HG02642 (cell line): ENCODE measurements at regions not wholly inside any gene's neighbourhood (a gene's known extent, or its start where the extent isn't known, plus 50 kb on each side); places are given as distances from the start of the nearest gene placed in this dataset.
"Not testable (repeated sequence)": the region's sequence is repeated elsewhere in the genome, so short reads cannot be mapped to it uniquely, and the experiment has no call there.

ENCODE experiments used
- ATAC-seq: cut with Tn5 transposase; IDR thresholded peaks from one replicate; pipeline ENCODE4 v1.9.1; 2021; ENCODE audit warnings: mild to moderate bottlenecking; ENCODE audit not compliant: unreplicated experiment, poor library complexity

GRCh38 chr14:81584495-81584894 is 50.8 kb upstream of the SEL1L start:
- ATAC-seq: no peak

GRCh38 chr14:81589381-81590065 is 55.9 kb upstream of the SEL1L start:
- no peak for ATAC-seq

DNA sequence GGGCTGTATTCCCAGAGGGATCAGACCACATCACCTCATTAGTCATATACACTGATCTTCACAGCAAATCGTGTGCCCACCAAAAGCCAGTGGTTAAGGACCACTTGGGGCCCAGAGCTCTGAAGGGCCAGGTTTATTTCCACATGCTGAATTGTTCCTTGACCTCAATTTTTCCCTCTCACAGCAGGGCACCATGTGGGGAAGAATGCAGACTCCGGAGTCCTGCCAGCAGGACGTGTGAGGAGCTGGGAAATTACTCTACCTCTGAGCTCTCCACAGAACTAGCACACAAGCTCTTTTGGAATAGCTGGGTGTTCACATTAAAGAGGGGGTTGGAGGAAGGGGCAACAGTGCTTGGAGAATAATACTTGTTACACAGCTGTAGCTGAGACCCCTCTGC is 57.6 kb upstream of the SEL1L start:
- no peak for ATAC-seq

- no peak for ATAC-seq
Observed at GRCh38 chr14:81594012-81594411, 60.4 kb upstream of the SEL1L start.

- no peak for ATAC-seq
Observed at GRCh38 chr14:81605660-81606059, 72.0 kb upstream of the SEL1L start.

DNA sequence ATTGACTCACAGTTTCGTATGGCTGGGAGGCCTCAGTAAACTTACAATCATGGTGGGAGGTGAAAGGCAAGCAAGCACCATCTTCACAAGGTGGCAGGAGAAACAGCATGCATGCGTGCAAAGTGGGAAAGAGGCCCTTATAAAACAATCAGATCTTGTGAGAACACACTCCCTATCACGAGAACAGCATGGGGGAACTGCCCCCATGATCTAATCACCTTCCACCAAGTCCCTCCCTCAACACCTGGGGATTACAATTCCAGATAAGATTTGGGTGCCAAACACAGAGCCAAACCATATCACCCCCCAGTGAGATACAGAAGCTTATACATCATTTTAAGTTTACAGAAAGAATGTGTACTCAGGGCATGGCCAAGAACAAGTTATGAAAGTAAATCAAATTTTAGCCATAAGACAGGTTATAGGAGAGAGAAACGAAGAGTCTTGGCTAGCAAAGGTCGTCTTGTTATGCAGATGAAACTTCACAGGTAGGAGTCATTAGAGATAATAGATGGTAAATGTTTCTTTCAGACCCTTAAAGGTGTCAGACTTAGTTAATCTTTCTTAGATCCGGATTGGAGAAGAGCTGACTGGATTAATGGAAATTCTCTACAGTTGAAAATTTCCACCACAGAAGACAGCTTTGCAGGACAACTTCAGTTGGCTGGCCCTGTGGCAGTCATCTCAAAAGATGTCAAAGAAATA is 79.8 kb upstream of the SEL1L start:
- ATAC-seq: no peak

GRCh38 chr14:81614302-81614701 is 80.6 kb upstream of the SEL1L start:
- ATAC-seq: not testable (repeated sequence)

GRCh38 chr14:81618695-81619094 is 85.0 kb upstream of the SEL1L start:
- no peak for ATAC-seq

DNA sequence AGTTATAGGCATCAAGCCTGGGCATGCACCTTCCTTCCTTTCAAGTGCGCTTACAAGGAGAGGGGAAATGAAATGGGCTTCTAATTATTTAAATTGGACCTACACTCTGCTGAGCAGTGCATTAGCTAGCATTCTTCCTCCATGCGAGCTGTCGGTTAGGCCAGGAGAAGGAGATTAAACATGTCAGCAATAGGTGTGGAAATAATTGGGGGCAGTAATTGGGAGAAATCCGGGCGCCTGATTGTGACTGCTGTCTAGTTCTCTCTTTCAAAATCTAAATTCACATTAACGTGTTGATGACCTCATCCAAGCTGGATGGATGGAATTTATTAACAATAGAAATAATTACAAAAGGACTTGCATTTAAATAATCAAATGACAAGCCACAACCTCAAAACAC is 86.2 kb upstream of the SEL1L start:
- ATAC-seq: no peak

DNA sequence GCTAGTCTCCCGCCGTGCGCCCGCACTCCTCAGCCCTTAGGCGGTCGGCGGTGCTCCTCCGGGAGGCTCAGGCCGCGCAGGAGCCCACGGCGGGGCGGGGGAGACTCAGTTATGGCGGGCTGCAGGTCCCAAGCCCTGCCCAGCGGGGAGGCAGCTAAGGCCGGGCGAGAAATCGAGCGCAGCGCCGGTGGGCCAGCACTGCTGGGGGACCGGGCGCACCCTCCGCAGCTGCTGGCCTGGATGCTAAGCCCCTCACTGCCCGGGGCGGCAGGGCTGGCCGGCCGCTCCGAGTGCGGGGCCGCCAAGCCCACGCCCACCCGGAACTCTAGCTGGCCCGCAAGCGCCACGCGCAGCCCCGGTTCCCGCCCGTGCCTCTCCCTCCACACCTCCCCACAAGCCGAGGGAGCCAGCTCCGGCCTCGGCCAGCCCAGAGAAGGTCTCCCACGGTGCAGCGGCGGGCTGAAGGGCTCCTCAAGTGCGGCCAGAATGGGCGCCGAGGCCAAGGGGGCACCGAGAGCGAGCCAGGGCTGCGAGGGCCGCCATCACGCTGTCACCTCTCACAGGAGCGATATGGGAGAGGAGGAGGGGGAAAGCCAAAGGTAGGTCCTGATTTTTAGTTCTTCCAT is 90.2 kb upstream of the SEL1L start:
- ATAC-seq: not testable (repeated sequence)

GRCh38 chr14:81625343-81625742 is 91.7 kb upstream of the SEL1L start:
- no peak for ATAC-seq

DNA sequence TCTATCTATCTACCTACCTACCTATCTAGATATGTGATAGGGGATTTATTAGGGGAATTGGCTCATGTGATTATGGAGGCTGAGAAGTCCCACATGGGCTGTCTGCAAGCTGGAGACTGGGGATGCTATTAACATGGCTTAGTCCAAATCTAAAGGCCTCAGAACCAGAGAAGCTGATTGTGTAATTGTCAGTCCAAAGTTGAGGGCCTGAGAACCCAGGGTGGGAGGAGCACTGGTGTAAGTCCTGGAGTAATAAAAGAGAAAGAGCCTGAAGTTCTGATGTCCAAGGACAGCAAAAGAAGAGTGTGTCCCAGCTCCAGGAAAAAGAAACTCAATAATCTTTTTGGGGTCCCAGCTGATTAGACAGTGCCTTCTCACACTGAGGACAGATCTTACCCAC is 98.5 kb upstream of the SEL1L start:
- ATAC-seq: no peak

- ATAC-seq: no peak
Observed at GRCh38 chr14:81633496-81633895, 99.8 kb upstream of the SEL1L start.

DNA sequence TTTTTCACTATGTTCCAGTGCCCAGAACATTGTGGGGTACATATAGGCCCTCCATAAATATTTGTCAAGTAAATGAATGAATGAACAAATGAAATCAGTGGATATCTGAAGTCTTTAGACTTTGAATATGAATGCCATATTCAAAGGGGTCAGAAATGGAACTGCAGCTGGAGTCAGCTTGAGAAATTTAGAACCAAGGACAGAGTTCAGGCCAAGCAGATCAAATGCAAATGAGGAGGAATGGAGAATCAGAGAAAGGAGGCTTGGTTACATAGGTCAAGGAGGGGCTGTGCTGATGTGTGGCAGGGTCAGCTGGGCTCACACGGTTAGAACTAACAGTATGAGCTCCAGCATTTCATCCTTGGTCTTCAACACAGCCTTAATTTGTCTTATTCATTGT is 104.0 kb upstream of the SEL1L start:
- no peak for ATAC-seq

DNA sequence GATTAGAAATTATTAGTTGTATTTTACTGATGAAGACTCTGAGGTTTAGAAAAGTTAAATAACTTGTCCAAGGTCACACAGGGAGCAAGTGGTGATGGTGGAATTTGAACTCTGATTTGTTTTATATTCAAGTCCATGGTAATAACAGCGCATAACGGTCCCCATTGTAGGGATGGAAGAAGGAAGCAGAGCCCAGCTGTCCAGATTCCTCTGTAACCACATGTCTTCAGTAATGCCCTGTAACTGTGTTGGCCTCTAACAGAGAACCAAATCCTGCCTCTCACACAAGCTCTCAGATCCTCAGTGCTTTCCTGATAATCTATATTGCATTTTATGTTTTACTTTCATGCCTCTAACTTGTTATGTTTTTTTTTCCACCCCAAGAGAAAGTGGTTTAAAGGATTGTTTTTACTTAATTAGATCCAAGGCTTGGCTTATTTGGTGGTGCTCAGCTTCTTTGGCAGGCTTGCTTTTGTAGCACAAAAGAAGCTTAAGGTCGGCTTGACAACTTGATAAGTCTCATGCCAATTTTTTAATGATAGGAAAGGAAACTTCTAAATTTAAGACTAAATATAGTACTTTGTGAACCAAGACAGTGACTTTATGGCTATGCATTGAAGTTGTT is 105.1 kb upstream of the SEL1L start:
- ATAC-seq: no peak

GRCh38 chr14:81653626-81654025 is 120.0 kb upstream of the SEL1L start:
- no peak for ATAC-seq

DNA sequence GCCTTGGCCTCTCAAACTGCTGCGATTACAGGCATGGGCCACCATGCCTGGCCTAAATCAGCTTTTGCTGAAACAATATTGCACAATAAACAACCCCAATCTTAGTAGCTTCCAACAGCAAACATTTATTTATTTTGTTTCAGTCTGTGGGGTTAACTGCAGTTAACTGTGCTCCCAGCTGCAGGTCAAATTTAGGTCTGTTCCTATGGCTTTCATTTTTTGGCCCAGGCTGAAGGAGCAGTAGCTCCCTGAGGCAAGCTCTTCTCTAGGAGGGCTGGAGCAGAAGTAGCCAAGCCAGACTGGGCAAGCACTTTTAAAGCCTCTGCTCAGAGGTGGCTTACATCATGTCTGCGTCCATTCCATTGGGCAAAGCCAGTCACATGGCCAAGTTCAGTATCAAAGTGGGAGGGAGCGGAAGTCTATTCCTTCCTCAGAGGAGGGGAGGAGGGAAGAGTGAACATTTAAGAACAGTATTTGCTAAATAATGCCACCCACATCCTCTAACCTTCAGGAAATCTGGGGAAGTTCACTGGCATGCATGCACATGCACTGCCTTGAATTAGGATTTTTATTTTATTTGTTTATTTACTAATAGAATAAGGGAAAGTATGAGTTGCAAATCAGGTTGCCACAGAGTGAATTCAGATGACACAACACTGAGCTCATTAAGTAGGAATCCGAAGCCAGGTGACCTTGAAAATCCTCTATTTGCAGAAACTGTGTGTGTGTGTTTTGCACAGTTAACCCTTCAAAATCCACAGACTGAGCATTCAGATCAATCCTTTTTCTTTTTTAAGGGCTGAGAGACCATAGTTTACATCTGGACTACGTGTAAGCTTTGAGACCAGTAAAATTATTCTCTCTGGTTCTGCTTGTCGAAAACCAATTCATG is 122.0 kb upstream of the SEL1L start:
- ATAC-seq: no peak

DNA sequence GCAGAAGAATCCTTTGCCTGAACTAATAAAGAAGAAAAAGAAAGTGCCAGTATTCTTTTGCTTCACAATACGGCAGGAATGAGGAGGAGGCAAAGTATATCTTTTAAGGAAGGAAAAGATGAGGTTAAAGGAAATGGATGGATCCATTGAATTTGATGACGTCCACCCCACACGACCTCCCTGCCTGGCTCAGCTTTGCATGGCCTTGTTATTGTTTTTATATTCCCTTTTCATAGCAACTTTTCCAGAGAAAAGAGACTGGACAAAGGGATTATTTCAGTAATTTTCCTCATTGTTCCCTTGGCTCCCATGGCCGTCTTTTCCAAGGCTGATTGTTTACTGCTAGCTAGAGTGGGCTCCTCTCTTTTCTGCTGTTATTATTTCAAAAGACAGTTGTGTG is 123.2 kb upstream of the SEL1L start:
- no peak for ATAC-seq

DNA sequence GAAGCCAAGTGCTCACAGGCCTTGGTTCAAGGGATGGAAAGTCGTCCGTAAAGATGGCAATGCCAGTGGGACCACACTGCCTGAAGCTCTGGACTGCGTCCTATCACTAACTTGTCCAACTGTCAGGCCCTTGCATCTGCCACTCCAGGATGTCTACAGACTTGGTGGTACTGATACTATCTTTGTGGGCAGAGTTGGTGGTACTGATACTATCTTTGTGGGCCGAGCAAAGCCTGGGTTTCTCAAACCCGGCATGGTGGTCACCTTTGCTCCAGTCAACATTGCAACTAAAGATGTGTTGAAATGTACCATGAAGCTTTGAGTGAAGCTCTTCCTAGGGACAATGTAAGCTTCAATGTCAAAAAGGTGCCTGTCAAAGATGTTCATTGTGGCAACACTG is 128.4 kb upstream of the SEL1L start:
- no peak for ATAC-seq

DNA sequence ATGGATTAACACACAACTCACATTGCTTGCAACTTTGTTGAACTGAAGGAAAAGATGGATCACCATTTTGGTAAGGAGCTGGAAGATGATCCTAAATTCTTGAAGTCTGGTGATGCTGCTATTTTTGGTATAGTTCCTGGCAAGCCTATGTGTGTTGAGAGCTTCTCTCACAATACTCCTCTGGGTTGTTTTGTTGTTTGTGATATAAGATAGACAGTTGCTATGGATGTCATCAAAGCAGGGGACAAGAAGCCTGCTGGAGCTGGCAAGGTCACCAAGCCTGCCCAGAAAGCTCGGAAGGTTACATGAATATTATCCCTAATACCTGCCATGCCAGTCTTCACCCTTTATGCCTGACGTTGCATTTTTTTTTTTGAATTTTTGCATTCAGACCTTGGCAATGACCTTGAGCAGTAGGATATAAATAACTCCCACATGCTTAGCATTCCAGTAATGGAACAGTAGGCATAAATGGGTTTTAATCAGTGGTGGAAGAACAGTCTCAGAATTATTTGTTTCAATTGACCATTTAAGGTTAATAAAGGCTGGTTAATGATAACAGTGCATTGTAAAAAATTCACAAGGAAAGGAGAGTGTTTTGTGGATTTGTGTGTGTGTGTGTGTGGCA is 129.0 kb upstream of the SEL1L start:
- ATAC-seq: no peak
